ENCODE measurements at regions not wholly inside any gene's neighbourhood (a gene's known extent, or its start where the extent isn't known, plus 50 kb on each side); places are given as distances from the start of the nearest gene placed in this dataset.
"Not testable (repeated sequence)": the region's sequence is repeated elsewhere in the genome, so short reads cannot be mapped to it uniquely, and the experiment has no call there.

DNA sequence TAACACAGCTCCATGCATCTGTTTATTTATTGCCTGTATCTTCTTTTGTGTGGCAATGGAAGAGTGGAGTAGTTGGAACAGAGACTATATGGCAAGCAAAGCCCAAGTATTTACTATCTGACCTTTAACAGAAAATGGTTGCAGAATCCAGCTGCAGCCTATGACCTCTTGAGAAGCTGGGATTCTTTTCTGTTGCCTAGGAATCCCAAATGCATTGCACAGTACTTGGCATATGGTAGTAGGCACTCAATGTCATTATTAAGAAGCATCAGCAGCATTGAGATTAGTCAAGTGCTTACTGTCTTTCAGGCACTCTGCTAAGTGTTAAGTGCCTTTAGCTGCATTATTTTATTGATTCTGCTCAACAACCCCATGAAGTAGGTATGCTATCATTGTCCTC, 331.6 kb downstream of the CCDC85A start:
- DNase-seq = no peak

DNA sequence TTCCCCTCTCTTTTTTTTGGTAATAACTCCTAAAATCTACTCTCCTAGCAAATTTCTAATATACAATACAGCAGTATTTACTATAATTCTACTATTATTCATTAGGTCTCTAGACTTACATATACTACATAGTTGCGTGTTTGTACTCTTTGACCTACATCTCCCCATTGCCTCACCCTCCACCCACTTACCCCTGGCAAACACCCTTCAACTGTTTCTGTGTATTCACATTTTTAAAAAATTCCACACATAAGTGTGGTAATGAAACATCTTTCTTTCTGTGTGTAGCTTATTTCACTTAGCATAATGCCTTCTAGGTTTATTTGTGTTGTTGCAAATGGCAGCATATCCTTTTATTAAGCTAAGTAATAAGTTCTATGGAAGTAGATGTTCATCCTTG, 336.0 kb downstream of the CCDC85A start:
- DNase-seq = no peak

DNA sequence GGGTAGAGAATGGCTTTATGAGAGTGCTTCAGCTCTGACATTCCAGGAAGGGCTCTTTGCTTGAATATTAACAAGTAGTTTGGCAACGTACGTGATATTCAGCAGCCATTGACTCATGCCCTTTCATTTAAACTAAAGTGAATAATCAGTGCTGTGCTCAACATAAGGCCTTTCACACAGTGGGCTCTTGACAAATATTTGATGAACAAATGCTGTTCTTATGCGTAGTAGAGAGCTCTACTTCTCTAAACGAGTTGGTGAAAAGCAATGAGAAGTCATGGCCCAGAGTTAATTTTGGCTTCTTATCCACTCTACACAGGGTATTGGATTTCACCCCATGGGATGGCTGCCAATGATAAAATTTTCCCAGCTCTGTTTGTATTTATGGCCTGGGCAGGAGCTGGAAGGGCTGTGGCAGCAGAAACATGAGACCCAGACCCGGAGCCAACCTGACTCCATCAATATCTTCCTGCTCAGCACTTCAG, 338.9 kb downstream of the CCDC85A start:
- no peak for DNase-seq

DNA sequence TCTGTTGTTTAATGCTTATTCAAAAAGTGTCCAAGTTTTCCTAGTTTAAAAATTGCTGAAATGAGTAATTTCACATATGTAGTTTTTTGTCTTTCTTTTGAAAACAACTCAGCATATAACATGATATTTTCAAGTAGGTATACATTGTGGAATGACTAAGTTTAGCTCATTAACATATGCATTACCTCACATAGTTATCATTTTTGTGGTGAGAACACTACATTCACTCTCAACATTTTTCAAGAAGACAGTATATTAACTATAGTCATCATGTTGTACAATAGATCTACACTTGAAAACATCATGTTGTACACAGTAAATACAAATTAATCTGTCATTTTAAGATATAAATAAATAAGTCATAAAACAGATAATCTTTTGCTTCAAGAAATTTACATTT, 340.0 kb downstream of the CCDC85A start:
- no peak for DNase-seq

DNA sequence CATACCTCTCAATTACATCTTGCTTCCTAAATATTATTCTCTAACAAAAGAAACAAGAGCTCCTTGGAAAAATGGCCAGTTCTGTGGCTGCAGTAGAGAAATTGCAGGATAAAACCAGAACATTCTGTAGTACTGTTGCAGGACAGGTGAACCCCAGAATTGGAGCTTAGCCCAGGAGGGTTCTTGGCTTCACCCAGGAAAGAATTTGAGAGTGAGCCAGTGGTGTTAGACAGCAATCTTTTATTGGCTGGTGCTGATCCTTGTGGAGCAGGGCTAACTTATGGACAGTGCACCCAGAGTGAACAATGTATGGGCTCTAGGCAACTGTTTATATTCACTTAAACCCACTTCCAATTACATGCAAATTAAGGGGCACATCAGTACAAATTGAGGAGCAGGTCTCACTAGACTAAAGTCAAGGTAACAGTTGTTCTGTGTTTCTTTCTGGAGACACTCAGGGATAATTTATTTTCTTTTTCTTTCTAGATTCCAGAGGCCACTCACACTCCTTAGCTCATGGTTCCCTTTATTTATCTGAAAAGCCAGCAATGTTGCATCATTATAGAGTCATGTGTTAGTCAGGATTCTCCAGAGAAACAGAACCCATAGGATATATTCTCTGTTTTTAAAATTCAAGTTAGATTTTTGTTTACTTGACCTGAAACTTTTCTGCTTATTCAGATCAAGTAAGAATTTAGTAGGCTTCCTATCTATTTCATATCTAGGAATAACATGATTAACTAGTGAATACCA, 348.1 kb downstream of the CCDC85A start:
- DNase-seq = no peak

DNA sequence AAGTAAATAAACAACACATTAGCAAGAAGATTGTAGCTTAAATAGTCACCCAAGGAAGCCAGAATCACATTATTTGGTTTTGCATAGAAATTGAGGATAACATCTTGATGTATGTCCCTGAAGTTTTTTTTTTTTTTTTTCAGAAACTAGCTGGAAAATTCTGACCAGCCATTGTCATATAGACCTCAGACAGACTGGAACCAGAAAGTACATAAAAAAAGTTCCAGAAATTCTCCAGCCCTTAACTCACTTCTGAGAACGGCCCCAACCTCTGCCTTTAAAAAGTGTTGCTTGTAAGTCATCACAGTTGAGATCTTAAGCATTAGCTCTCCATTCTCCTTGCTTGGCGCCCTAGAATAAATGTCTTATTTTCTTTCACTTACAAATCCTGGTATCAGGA, 350.5 kb downstream of the CCDC85A start:
- no peak for DNase-seq

DNA sequence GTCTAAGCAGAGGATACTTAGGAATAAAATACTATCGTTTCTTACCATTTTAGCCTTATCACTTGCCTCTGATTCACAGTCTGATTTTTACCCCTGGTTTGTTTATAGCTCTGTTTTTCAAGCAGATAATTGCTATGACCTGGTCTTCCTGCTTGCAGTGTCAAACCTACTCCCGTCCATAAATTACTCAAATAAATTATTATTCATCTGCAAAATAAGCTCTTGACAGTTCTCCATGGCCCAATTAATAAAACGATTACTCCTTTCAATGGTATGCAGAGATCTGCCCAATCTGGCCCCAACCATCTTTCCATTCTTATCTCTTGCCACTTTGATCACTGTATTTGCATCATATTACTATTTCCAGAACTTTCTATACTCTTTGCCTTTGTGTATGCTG, 354.0 kb downstream of the CCDC85A start:
- DNase-seq = no peak

DNA sequence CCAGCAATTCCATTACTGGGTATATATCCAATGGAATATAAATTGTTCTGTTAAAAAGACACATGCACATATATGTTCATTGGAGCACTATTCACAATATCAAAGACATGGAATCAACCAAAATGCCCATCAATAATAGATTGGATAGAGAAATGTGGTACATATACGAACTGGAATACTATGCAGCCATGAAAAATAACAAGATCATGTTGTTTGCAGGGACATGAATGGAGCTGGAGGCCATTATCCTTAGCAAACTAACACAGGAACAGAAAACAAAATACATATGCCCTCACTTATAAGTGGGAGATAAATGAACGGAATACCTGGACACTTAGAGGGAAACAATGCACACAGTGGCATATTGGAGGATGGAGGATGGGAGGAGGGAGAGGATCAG, 355.8 kb downstream of the CCDC85A start:
- DNase-seq = no peak

DNA sequence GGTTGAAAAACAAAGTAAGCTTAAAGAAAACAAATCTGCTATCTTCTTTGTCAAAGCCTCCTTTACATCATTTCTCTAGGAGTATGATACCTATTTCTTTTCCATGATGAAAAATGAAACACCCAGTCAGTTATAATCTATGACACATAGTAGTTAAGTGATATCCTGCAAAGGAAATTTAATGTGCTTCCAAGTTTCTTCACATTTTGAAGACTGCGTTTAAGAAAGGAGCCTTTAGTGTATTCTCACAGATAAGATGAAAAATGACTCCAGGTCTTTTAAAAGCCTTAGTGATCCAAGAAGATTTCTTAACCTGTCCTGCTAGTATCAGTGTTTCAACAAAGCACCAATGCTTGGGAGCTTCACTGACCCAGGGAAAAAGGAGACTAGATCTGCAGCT, 356.7 kb downstream of the CCDC85A start:
- no peak for DNase-seq

DNA sequence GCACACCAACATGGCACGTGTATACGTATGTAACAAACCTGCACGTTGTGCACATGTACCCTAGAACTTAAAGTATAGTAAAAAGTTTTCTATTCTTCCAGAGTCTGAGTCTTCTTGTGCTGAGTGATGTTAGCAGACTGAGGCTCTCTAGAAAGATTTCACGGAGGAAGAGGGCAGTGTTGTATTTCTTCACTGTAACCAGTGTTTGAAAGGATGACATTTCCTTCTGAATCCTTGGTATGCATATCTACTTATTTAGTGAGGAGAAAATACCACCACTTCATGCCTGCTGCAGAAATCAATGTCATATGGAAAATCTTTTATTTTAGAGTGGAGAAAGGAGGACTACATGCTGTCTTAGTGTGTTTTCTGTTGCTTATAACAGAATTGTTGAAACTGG, 357.1 kb downstream of the CCDC85A start:
- no peak for DNase-seq

DNA sequence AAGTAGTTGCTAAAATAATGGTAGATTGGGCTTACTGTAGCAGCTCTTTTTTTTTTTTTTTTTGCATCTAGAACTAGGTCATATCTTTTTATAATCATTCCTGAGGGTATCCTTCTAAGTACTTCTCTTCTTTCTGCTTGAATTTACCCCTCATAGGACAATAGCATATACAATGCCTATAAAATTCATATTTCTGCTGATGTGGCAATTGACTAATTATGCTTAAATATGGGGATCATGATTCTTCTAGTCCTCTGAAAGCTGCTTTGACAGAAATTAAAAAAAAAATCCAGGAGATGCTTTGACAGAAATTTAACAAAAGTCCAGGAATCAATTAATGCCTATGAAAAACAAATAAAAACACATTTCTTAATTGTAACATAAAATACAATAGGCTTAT, 358.4 kb downstream of the CCDC85A start:
- DNase-seq = no peak

DNA sequence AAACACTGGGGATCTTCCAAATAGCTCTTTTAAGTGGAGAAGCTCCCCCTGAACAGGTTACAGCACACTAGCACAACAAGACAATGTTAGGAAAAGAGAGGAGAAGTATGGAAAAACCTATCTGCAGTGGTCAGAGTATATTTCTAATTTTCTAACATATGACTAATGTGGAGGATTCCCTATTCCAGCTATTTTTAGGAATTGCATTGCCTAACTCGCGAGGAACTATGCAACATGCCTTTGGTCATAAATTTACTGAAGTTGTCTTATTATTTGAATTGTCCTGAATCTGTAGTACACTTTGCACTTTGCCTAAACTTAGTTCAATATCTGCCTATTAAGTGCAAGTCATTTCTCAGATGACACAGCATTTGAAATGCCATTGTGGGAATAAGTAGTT, 381.4 kb downstream of the CCDC85A start:
- DNase-seq = no peak

DNA sequence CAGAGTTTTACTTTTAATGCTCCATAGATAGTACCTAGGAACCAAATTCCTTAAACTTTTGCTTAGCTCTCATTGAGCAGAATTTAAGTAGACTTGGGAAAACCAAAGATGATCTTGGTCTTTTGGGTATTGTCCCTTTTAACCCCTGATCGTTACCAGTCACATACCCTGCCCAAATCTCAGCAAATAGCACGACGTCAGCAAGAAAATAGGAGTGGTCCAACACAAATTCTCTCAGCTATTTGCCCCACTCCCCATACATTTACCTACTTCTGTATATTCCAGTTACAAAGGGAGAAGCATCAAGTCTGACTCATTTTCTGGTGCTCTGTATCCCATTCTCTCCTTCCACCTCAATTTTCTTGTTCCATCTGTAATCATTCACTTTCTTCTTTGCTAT, 387.3 kb downstream of the CCDC85A start:
- no peak for DNase-seq

DNA sequence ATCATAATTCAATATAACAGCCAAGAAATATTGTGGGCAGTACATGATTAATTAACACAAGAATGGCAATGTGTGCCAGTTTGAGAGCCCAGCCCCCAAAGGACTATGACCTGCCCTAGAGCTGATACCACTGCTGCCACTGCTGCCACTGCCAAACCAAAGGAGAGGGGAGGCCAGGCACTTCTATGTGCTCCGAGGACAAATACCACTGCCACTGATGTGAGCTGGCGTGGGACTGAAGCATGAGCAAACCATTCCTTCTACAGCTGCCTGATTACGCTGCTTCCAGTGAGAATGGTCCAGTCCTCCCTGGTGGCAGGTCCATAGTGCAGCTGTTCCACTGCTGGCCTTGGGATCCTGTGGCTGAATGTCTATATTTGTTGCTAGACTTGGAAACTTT, 392.2 kb downstream of the CCDC85A start:
- DNase-seq = no peak

DNA sequence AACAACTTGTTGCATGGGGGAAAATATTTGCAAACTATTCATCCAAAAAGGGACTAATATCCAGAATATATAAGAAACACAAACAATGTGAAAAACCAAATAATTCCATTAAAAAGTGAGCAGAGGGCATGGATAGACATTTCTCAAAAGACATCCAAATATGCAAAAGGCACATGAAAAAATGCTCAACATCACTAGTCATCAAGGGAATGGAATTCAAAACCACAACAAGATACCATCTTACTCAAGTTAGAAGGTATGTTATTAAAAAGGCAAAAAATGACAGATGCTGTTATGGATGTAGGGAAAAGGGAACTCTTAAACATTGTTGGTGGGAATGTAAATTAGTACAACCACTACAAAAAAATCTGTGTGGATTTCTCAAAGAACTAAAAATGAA, 396.5 kb downstream of the CCDC85A start:
- DNase-seq = no peak

DNA sequence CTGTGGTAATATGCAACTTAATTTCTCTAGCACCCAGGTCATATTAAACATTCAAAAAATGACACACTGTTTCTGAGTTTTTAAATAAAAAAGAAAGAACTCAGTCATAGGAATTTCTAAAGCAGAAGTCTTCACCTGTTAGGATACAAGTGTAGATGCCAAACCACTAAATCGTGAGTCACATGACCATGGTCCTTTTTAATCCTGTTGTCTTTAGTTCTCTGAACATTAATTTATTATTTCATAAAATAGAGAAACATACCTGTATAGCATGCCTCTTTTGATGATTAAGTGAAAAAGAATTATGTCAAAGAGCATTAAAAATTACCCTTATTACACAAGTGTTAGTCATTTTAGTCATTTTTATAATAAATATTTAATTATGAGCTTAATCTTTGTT, 398.8 kb downstream of the CCDC85A start:
- DNase-seq = no peak

DNA sequence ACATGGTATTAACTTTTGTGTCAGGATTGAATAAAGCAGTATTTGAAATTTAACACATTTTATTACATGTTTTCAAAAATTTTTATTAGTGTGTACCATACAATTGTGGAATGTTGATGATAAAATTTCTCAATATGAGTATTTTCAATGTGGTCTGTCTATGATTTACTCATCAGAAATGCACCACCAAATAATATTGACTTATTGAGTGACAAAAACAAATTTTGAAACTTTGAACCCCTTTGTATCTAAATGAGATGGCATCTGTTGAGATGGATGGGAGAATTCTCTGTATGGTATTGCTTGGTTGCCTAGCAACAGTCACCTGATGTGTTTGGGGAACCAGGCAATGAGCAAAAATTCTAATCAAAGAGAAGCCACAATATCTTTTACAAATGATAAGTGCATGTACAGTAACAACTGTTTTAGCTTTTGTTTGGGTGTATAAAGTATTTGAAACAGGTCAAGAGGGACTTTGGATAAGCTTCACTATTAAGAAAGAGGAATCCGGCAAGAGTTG, 400.1 kb downstream of the CCDC85A start:
- no peak for DNase-seq

DNA sequence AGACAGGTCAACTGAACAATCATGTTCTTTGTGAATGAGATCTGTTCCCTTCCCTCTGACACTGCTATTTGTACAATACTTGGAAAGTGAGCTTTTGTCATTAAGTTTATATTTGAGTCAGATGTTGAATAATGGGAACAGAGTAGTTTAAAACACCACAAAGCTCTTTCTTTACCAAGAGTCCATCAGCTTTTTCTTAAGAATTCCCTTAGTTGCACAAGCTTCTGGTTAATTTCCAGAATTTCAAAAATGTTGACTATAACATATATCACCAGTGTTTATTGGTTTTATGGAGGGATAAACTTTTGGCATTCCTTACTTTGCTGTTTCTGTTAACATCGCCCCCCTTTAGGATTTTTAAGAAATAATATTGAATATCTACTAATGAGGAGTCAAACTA, 403.7 kb downstream of the CCDC85A start:
- DNase-seq = no peak

DNA sequence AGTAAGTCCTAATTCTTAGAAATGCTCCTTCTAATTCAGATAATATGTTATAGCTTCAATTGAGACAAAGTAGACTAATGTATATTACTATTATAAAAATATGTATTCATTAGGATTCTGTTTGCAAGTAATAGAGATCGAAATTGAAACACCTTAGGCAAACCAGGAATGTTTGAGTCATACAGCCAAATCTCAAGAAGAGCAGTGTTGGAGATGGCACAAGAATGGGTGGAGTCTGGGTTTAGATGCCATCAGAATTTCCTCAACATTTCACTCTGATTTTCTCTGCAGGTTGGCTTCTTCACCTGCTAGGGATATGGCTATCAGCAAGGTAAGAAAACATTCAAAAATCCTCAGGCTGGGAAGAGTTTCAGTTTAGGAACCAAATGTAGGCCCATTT, 405.4 kb downstream of the CCDC85A start:
- DNase-seq = no peak

DNA sequence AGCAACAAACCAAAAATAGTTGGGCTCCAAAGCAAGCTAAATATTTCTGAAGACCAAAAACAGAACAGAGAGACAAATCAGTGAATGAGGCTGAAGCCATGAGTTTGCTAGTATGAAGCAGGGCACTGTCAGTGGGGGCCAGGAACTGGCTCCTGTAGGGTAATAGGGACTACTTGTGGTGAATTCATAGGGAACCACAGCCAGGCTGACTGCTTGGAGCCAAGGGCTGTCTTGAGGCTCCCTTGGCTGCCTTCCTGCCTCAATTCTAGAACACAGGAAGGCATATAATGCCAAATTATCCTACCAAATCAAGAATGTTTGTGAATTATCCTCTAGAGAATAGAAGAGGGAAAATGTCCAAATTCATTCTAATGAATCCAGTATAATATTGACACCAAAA, 406.0 kb downstream of the CCDC85A start:
- no peak for DNase-seq

DNA sequence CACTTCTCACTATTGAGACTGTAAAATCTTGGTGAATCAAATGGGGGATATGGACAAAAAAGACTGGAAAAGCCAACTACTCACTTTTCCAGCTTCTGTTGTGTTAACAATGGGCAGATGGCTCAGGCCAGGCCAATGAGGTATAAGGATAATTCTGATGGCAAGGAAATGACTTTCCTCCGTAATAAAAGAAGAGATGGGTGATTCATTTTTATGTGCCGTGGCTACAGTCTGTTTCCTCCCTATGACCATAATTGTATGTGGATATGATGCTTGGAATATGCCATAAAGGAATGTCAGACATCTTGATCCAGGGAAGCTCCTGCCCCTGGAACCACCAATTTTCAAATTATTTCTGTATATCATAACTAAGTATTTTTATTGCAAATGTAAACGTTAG, 406.8 kb downstream of the CCDC85A start:
- no peak for DNase-seq

DNA sequence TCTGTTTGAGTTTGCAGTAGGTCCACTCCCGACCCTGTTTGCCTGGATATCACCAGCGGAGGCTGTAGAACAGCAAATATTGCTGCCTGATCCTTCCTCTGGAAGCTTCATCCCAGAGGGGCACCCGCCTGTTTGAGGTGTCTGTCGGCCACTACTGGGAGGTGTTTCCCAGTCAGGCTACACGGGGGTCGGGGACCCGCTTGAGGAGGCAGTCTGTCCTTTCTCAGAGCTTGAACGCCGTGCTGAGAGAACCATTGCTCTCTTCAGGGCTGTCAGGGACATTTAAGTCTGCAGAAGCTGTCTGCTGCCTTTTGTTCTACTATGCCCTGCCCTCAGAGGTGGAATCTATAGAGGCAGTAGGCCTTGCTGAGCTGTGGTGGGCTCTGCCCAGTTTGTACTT, 422.3 kb downstream of the CCDC85A start:
- not testable (repeated sequence) for DNase-seq

DNA sequence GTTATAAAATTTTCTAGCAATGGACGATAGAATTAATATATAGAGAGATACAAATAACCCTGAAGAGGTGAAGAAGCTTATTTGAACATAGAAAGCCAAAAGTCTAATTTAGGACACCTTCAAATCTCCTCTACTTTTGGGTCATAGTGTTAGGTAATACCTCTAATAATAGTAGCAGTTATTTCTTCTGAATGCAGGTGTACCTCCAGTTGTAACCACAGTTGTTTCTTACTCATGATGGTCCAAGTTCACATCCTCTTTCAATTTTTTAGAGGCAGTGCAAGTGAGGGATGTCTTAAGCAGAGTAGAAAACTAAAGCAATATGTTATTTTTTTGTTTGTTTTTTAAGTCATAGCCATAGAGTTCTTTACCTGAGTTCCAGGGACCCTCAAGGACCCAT, 429.5 kb downstream of the CCDC85A start:
- no peak for DNase-seq

DNA sequence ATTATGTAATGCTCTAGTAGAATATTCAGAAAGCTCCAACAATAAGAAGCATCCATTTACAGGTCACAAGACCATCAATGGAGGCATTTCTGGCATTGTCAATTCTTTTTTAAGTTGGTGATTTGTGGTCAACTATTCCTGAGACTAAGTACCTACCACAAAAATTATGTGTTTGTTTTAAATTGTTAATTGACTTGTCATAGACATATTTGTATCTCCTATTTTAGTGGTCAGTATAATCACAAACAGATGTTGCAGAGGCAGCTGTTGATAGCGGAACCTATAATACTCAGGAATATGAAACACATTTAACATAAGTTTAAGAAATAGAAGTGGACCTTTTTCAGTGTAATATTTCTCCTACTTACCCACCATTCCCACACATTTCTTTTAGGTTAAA, 430.1 kb downstream of the CCDC85A start:
- no peak for DNase-seq

DNA sequence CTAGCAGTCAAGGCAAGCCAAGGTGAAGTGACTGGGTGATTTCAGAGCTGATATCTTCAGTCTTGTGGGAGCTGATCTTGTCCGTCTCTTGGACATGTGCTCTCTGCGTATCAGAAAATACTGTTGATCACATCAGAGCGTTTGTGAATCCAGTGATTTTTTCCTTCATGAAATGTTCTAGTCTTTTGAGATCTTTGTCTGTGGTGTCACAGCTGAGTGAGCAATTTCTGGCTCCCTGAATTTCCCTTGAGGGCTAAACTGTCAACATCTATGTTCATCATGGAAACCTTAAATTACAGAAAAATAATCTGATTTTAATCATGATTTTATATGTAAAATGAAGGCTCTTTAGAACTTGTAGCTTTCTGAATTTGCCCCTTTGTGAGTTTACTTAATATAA, 432.0 kb downstream of the CCDC85A start:
- DNase-seq = no peak

All from NCI-H1417 treated with DMSO at 0.1 percent for 48 hours (cell line).